CD4-positive, alpha-beta T cell (primary cell): ENCODE measurements at regions not wholly inside any gene's neighbourhood (a gene's known extent, or its start where the extent isn't known, plus 50 kb on each side); places are given as distances from the start of the nearest gene placed in this dataset.

Experiments used
- ATAC-seq: fragments of 200-7000 bp; cut with Tn5 transposase; one replicate; pipeline ENCODE4 v1.10.0; 2022; ENCODE audit warnings: mild to moderate bottlenecking; ENCODE audit not compliant: poor library complexity
- CTCF ChIA-PET: fragments of 350-600 bp; sonication (Branson Sonifier 250); formaldehyde crosslinking; loops from one replicate; lab custom pipeline; 2021; ENCODE audit warnings: antibody characterized with exemption, inconsistent platforms; lab: Charles Lee
- POLR2A ChIA-PET: fragments of 350-600 bp; sonication (Branson Sonifier 250); formaldehyde crosslinking; loops from one replicate; lab custom pipeline; 2021; ENCODE audit warnings: antibody characterized with exemption, inconsistent platforms; lab: Charles Lee
- DNase-seq, 14 experiments: peaks; one replicate each; pipeline ENCODE4 v3.0.0-alpha.2; 2013 to 2020; ENCODE audit warnings: mixed read lengths in 2 of 14
- H3K27ac ChIP-seq, 2 donors: one replicate each; pipeline versions ENCODE4 v1.5.1 to v1.7.0; 2013; ENCODE audit warnings: low read length in 2 of 2, low read depth in 1 of 2, mild to moderate bottlenecking in 1 of 2
- H3K27me3 ChIP-seq, 2 experiments: 1 replicate in 1 of 2; 2 replicates in 1 of 2; pipeline versions ENCODE4 v1.6.1 to v1.7.0; 2013; ENCODE audit warnings: low read length in 2 of 2, control low read depth in 1 of 2, mild to moderate bottlenecking in 1 of 2, moderate library complexity in 1 of 2; ENCODE audit not compliant: insufficient read depth in 2 of 2, control insufficient read depth in 1 of 2
- H3K36me3 ChIP-seq: one replicate; pipeline ENCODE4 v1.6.1; 2013; ENCODE audit warnings: low read length, control low read depth; ENCODE audit not compliant: insufficient read depth
- H3K4me1 ChIP-seq: one replicate; pipeline ENCODE4 v1.6.1; 2013; ENCODE audit warnings: low read length, control low read depth; ENCODE audit not compliant: insufficient read depth
- H3K4me3 ChIP-seq: one replicate; pipeline ENCODE4 v1.5.1; 2013; ENCODE audit warnings: mild to moderate bottlenecking, low read length, moderate library complexity
- H3K9me3 ChIP-seq, 2 experiments: 1 replicate in 1 of 2; 2 replicates in 1 of 2; pipeline versions ENCODE4 v1.6.1 to v1.7.0; 2013; ENCODE audit warnings: low read length in 2 of 2, mild to moderate bottlenecking in 2 of 2, control low read depth in 1 of 2, moderate library complexity in 1 of 2; ENCODE audit not compliant: control insufficient read depth in 1 of 2, insufficient read depth in 1 of 2
- H3K27ac Mint-ChIP-seq: one replicate; pipeline ENCODE4 v1.8.0; 2020; ENCODE audit warnings: mixed read lengths
- H3K27me3 Mint-ChIP-seq: one replicate; pipeline ENCODE4 v1.8.0; 2021; ENCODE audit warnings: mixed read lengths
- H3K36me3 Mint-ChIP-seq: one replicate; pipeline ENCODE4 v1.8.0; 2021; ENCODE audit warnings: low read depth, mixed read lengths
- H3K4me1 Mint-ChIP-seq: one replicate; pipeline ENCODE4 v1.8.0; 2021; ENCODE audit warnings: low read depth, mixed read lengths
- H3K4me3 Mint-ChIP-seq: one replicate; pipeline ENCODE4 v1.8.0; 2020; ENCODE audit warnings: mild to moderate bottlenecking, mixed read lengths
- H3K9me3 Mint-ChIP-seq: one replicate; pipeline ENCODE4 v1.8.0; 2020; ENCODE audit warnings: mixed read lengths
- intact Hi-C, 2 experiments: fragments of 100-400 bp; cut with DNase I in 1 of 2; cut with micrococcal nuclease in 1 of 2; formaldehyde crosslinking; loops; one replicate each; pipeline versions ENCODE4 v1.15.1 to v1.9.0; 2023 to 2025; cut with DNase I, micrococcal nuclease
- TF ChIP-seq, protein P1 (sequence below): fragments of 200-600 bp; IDR thresholded peaks from one replicate; pipeline ENCODE4 v1.8.0; 2022; ENCODE audit warnings: antibody characterized with exemption, mild to moderate bottlenecking

DNA sequence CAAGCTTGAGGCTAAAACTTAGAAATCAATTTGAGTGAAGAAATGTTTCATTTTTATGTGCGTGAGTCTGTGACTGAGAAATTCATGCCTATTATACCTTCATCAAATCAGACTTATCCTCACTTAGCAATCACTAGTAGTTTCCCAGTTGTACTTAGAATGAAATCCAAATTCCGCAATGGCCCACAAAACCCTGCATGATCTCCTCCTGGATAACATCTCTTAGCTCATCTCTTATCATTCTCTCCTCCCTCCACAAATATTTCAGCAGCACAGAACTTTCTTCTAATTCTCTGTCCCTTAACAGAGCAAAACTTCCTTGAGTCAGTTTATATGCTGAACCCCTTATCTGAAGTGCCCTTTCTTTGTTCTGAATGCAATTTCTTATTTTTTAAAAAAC lies 198.8 kb upstream of the TGFBR2 start:
- Mint-ChIP-seq H3K27me3 (no peaks in the 10 kb centered on the region), H3K27ac (no peak overlapping the region), H3K4me1 (no peaks in the 10 kb centered on the region), H3K9me3 (peaks cover 8% of the 10 kb centered on the region), H3K36me3 (no peaks in the 10 kb centered on the region), H3K4me3 (no peak overlapping the region)
- DNase-seq (no peak), ATAC-seq (no peak)
- no peaks in the 10 kb centered on the region for H3K4me1 ChIP-seq
- H3K36me3 ChIP-seq, result no peaks in the 10 kb centered on the region
- CTCF ChIA-PET, result no interaction called here
- TF ChIP-seq, protein P1, sequence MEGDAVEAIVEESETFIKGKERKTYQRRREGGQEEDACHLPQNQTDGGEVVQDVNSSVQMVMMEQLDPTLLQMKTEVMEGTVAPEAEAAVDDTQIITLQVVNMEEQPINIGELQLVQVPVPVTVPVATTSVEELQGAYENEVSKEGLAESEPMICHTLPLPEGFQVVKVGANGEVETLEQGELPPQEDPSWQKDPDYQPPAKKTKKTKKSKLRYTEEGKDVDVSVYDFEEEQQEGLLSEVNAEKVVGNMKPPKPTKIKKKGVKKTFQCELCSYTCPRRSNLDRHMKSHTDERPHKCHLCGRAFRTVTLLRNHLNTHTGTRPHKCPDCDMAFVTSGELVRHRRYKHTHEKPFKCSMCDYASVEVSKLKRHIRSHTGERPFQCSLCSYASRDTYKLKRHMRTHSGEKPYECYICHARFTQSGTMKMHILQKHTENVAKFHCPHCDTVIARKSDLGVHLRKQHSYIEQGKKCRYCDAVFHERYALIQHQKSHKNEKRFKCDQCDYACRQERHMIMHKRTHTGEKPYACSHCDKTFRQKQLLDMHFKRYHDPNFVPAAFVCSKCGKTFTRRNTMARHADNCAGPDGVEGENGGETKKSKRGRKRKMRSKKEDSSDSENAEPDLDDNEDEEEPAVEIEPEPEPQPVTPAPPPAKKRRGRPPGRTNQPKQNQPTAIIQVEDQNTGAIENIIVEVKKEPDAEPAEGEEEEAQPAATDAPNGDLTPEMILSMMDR, result no peak
- intact Hi-C loops, result no loop called here
- no peaks in the 10 kb centered on the region for H3K27me3 ChIP-seq
- H3K27ac ChIP-seq, result no peak overlapping the region
- POLR2A ChIA-PET, result no interaction called here
- no peak overlapping the region for H3K4me3 ChIP-seq
- H3K9me3 ChIP-seq, result peaks cover 0 to 5% of the 10 kb centered on the region in 2 experiments

DNA sequence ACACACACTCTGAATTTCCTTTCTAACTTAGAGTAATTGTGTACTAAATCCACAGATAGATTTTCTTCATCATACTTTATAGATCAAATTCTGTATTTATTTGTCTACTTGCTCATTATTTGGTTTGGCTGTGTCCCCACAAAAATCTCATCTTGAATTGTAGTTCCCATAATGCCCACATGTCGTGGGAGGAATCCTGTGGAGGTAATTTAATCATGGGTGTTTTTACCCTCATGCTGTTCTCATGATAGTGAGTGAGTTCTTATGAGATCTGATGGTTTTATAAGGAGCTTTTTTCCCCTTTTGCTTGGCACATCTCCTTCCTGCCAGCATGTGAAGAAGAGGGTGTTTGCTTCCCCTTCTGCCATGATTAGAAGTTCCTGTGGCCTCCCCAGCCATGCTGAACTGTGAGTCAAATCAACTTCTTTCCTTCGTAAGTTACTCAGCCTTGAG lies 198.3 kb upstream of the TGFBR2 start:
- ChIA-PET POLR2A (no interaction called here), CTCF (no interaction called here)
- Histone ChIP-seq H3K9me3 (peaks cover 0 to 5% of the 10 kb centered on the region in 2 experiments), H3K36me3 (no peaks in the 10 kb centered on the region), H3K4me3 (no peak overlapping the region), H3K27me3 (no peaks in the 10 kb centered on the region), H3K4me1 (no peaks in the 10 kb centered on the region), H3K27ac (no peak overlapping the region)
- intact Hi-C loops, result no loop called here
- no peaks in the 10 kb centered on the region for H3K36me3 Mint-ChIP-seq
- H3K27ac Mint-ChIP-seq, result no peak overlapping the region
- ATAC-seq (no peak), DNase-seq (no peak)
- H3K9me3 Mint-ChIP-seq, result peaks cover 8% of the 10 kb centered on the region
- H3K4me1 Mint-ChIP-seq, result no peaks in the 10 kb centered on the region
- TF ChIP-seq, protein P1, result no peak
- H3K4me3 Mint-ChIP-seq, result no peak overlapping the region
- no peaks in the 10 kb centered on the region for H3K27me3 Mint-ChIP-seq

DNA sequence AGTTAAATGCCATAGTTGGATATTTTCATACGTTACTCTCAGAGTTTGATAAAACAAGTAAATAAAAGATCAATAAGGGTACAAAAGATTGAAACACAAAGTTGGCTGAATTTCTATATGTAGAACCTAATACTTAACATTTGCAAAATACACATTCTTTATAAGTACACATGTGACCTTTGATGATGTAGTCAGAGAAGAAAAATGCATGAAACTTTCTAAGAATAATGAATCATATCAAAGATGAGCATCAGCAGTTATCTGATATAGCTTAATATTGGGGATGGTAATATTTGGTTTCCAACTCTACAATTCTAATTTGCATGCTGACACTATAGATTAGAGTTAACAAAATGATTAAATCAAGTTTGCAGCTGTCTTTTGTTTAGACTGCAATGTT lies 188.0 kb upstream of the TGFBR2 start:
- Histone ChIP-seq H3K4me3 (no peak overlapping the region), H3K27ac (no peak overlapping the region), H3K9me3 (no peaks in the 10 kb centered on the region), H3K27me3 (no peaks in the 10 kb centered on the region), H3K36me3 (no peaks in the 10 kb centered on the region), H3K4me1 (no peaks in the 10 kb centered on the region)
- TF ChIP-seq, protein P1, result no peak
- POLR2A ChIA-PET, result no interaction called here
- Mint-ChIP-seq H3K27ac (no peak overlapping the region), H3K4me1 (no peaks in the 10 kb centered on the region), H3K9me3 (no peaks in the 10 kb centered on the region), H3K4me3 (no peak overlapping the region), H3K36me3 (no peaks in the 10 kb centered on the region), H3K27me3 (no peaks in the 10 kb centered on the region)
- ATAC-seq (no peak), DNase-seq (no peak)
- intact Hi-C loops, result no loop called here
- CTCF ChIA-PET, result interaction anchor here (0.7 kb wide), 1 partner anchor 26 kb away, joined by 3 read pairs; no protein-coding TSS in a partner anchor
